ENCODE measurements at regions not wholly inside any gene's neighbourhood (a gene's known extent, or its start where the extent isn't known, plus 50 kb on each side); places are given as distances from the start of the nearest gene placed in this dataset.

GRCh38 chr3:187586226-187586625, 84.0 kb downstream of the SST start:
- no peak for TF ChIP-seq EZH2 (IDR thresholded peaks at IDR 0.05; ENCODE audit: low read length)
- no peak for TF ChIP-seq CTCF (optimal IDR thresholded peaks at IDR 0.05 in 1 of 3, IDR thresholded peaks at IDR 0.05 in 1 of 3, conservative IDR thresholded peaks at IDR 0.05 in 1 of 3; ENCODE audit: extremely low read depth in 1 of 3, insufficient read depth in 2 of 3, low read length in 3 of 3)
- Histone ChIP-seq H3K36me3 (ENCODE audit: control insufficient read depth in 2 of 2, extremely low read depth in 1 of 2, insufficient read depth in 2 of 2, low read length in 2 of 2) (no peaks in the 10 kb centered on the region), H2AFZ (ENCODE audit: control insufficient read depth, low read length) (no peak overlapping the region), H3K9me3 (ENCODE audit: control insufficient read depth, low read depth, low read length) (no peaks in the 10 kb centered on the region), H3K4me3 (ENCODE audit: control insufficient read depth in 2 of 3, extremely low read depth in 1 of 3, insufficient read depth in 2 of 3, low read depth in 1 of 3, low read length in 3 of 3) (no peak overlapping the region), H3K27ac (ENCODE audit: control insufficient read depth, insufficient read depth, low read length) (no peak overlapping the region), H3K9me1 (ENCODE audit: control insufficient read depth, extremely low read depth, insufficient read depth, low read length) (no peaks in the 10 kb centered on the region), H3K9ac (ENCODE audit: control insufficient read depth, extremely low read depth, insufficient read depth, low read length) (no peak overlapping the region), H4K20me1 (ENCODE audit: control insufficient read depth, extremely low read depth, insufficient read depth, low read length) (no peaks in the 10 kb centered on the region), H3K27me3 (ENCODE audit: control insufficient read depth, extremely low read depth, insufficient read depth, low read length) (no peaks in the 10 kb centered on the region), H3K4me2 (ENCODE audit: control insufficient read depth, extremely low read depth, insufficient read depth, low read depth, low read length) (no peak overlapping the region), H3K79me2 (ENCODE audit: control insufficient read depth, insufficient read depth, low read length) (no peaks in the 10 kb centered on the region), H3K4me1 (ENCODE audit: control insufficient read depth, extremely low read depth, insufficient read depth, low read length) (no peaks in the 10 kb centered on the region)
- no peak for DNase-seq (ENCODE audit: low read depth, low spot score)
- FAIRE-seq = no peak
- dilution Hi-C loops (cut with MboI; ENCODE audit: extremely low pct_ligation_motif_present, low sequenced_read_pairs) = no loop called here

- Histone ChIP-seq H3K36me3 (ENCODE audit: control insufficient read depth in 2 of 2, extremely low read depth in 1 of 2, insufficient read depth in 2 of 2, low read length in 2 of 2) (no peaks in the 10 kb centered on the region), H3K4me3 (ENCODE audit: control insufficient read depth in 2 of 3, extremely low read depth in 1 of 3, insufficient read depth in 2 of 3, low read depth in 1 of 3, low read length in 3 of 3) (no peak overlapping the region), H3K79me2 (ENCODE audit: control insufficient read depth, insufficient read depth, low read length) (no peaks in the 10 kb centered on the region), H3K27me3 (ENCODE audit: control insufficient read depth, extremely low read depth, insufficient read depth, low read length) (no peaks in the 10 kb centered on the region), H3K27ac (ENCODE audit: control insufficient read depth, insufficient read depth, low read length) (no peak overlapping the region), H3K4me2 (ENCODE audit: control insufficient read depth, extremely low read depth, insufficient read depth, low read depth, low read length) (no peak overlapping the region), H3K4me1 (ENCODE audit: control insufficient read depth, extremely low read depth, insufficient read depth, low read length) (no peaks in the 10 kb centered on the region), H4K20me1 (ENCODE audit: control insufficient read depth, extremely low read depth, insufficient read depth, low read length) (no peaks in the 10 kb centered on the region), H3K9me3 (ENCODE audit: control insufficient read depth, low read depth, low read length) (no peaks in the 10 kb centered on the region), H3K9me1 (ENCODE audit: control insufficient read depth, extremely low read depth, insufficient read depth, low read length) (no peaks in the 10 kb centered on the region), H2AFZ (ENCODE audit: control insufficient read depth, low read length) (no peak overlapping the region), H3K9ac (ENCODE audit: control insufficient read depth, extremely low read depth, insufficient read depth, low read length) (no peak overlapping the region)
- TF ChIP-seq EZH2 (IDR thresholded peaks at IDR 0.05; ENCODE audit: low read length) = no peak
- dilution Hi-C loops (cut with MboI; ENCODE audit: extremely low pct_ligation_motif_present, low sequenced_read_pairs) = no loop called here
- DNase-seq (ENCODE audit: low read depth, low spot score) (no peak), FAIRE-seq (no peak)
Measured at GRCh38 chr3:187572441-187572840, 97.8 kb downstream of the SST start.

- Histone ChIP-seq H3K4me2 (ENCODE audit: control insufficient read depth, extremely low read depth, insufficient read depth, low read depth, low read length) (no peak overlapping the region), H4K20me1 (ENCODE audit: control insufficient read depth, extremely low read depth, insufficient read depth, low read length) (no peaks in the 10 kb centered on the region), H3K27ac (ENCODE audit: control insufficient read depth, insufficient read depth, low read length) (no peak overlapping the region), H3K9me1 (ENCODE audit: control insufficient read depth, extremely low read depth, insufficient read depth, low read length) (no peaks in the 10 kb centered on the region), H3K36me3 (ENCODE audit: control insufficient read depth in 2 of 2, extremely low read depth in 1 of 2, insufficient read depth in 2 of 2, low read length in 2 of 2) (no peaks in the 10 kb centered on the region), H3K4me3 (ENCODE audit: control insufficient read depth in 2 of 3, extremely low read depth in 1 of 3, insufficient read depth in 2 of 3, low read depth in 1 of 3, low read length in 3 of 3) (no peak overlapping the region), H3K9me3 (ENCODE audit: control insufficient read depth, low read depth, low read length) (no peaks in the 10 kb centered on the region), H3K79me2 (ENCODE audit: control insufficient read depth, insufficient read depth, low read length) (no peaks in the 10 kb centered on the region), H3K9ac (ENCODE audit: control insufficient read depth, extremely low read depth, insufficient read depth, low read length) (no peak overlapping the region), H2AFZ (ENCODE audit: control insufficient read depth, low read length) (no peak overlapping the region), H3K27me3 (ENCODE audit: control insufficient read depth, extremely low read depth, insufficient read depth, low read length) (no peaks in the 10 kb centered on the region), H3K4me1 (ENCODE audit: control insufficient read depth, extremely low read depth, insufficient read depth, low read length) (no peaks in the 10 kb centered on the region)
- FAIRE-seq = no peak
- dilution Hi-C loops (cut with MboI; ENCODE audit: extremely low pct_ligation_motif_present, low sequenced_read_pairs) = no loop called here
- DNase-seq (ENCODE audit: low read depth, low spot score) = no peak
- TF ChIP-seq CTCF (optimal IDR thresholded peaks at IDR 0.05 in 1 of 3, IDR thresholded peaks at IDR 0.05 in 1 of 3, conservative IDR thresholded peaks at IDR 0.05 in 1 of 3; ENCODE audit: extremely low read depth in 1 of 3, insufficient read depth in 2 of 3, low read length in 3 of 3) = no peak
- no peak for TF ChIP-seq EZH2 (IDR thresholded peaks at IDR 0.05; ENCODE audit: low read length)
Measured at GRCh38 chr3:187571701-187572100, 98.5 kb downstream of the SST start.

All from keratinocyte (primary cell).